ENCODE measurements at regions not wholly inside any gene's neighbourhood (a gene's known extent, or its start where the extent isn't known, plus 50 kb on each side); places are given as distances from the start of the nearest gene placed in this dataset.

GRCh38 chr2:182481676-182482075 is 54.8 kb upstream of the PDE1A start (continued):
- TF ChIP-seq CUX1 (IDR thresholded peaks at IDR 0.05; ENCODE audit: insufficient replicate concordance, low read depth, low read length), result no peak
- no peak for TF ChIP-seq GATAD2B (conservative IDR thresholded peaks at IDR 0.05; ENCODE audit: low read depth)
- TF ChIP-seq TBL1XR1 (IDR thresholded peaks at IDR 0.05; ENCODE audit: low read depth, low read length), result no peak
- TF ChIP-seq CREB1 (IDR thresholded peaks at IDR 0.05; ENCODE audit: low read depth), result no peak
- no peak for TF ChIP-seq ZNF384 (IDR thresholded peaks at IDR 0.05; ENCODE audit: borderline replicate concordance, low read depth, low read length)

- ChIA-PET POLR2A (no interaction called here), CTCF (interaction anchor here (1.0 to 1.3 kb wide), 2 partner anchors 12 to 167 kb away, joined by 3 read pairs; no protein-coding TSS in a partner anchor), SMC1A (ENCODE audit: uncharacterized antibody, unreplicated experiment) (interaction anchor here (1.0 kb wide), 1 partner anchor 166 kb away, joined by 3 read pairs; no protein-coding TSS in a partner anchor), RAD21 (ENCODE audit: unreplicated experiment) (no interaction called here)
- H3K27ac ChIP-seq (ENCODE audit: control insufficient read depth, insufficient read depth), result no peak overlapping the region
- WGBS (ENCODE audit: insufficient coverage, insufficient replicate concordance, low lambda C conversion rate, missing lambda C conversion rate), result 2% methylated on average over 2 of the region's 2 CpGs
- no peak overlapping the region for H3K4me2 ChIP-seq (ENCODE audit: control insufficient read depth, insufficient read depth)
- no peaks in the 10 kb centered on the region for H3K79me2 ChIP-seq (ENCODE audit: control insufficient read depth, insufficient read depth, low read length)
- H3K4me1 ChIP-seq (ENCODE audit: control insufficient read depth, insufficient read depth, low read length), result no peaks in the 10 kb centered on the region
- no peak overlapping the region for H2AFZ ChIP-seq (ENCODE audit: control insufficient read depth, low read depth, low read length)
- no peak for DNase-seq (ENCODE audit: low read depth, low spot score)
- H4K20me1 ChIP-seq (ENCODE audit: control insufficient read depth, insufficient read depth), result no peaks in the 10 kb centered on the region
- BruUV-seq (replicated peaks), result no TSS peak
- FAIRE-seq, result no peak
- H3K4me3 ChIP-seq, result no peak overlapping the region
- ATAC-seq, result no peak
- no peak overlapping the region for H3K9ac ChIP-seq (ENCODE audit: control insufficient read depth, insufficient read depth, low read length)
- H3K27me3 ChIP-seq (replicated peaks in 1 of 2; ENCODE audit: control insufficient read depth in 2 of 2, insufficient read depth in 2 of 2, low read length in 1 of 2), result no peaks in the 10 kb centered on the region
- no peaks in the 10 kb centered on the region for H3K9me3 ChIP-seq (replicated peaks; ENCODE audit: control insufficient read depth, insufficient read depth, low read length)
- H3K36me3 ChIP-seq (ENCODE audit: control insufficient read depth in 2 of 2, insufficient read depth in 2 of 2, low read length in 1 of 2), result no peaks in the 10 kb centered on the region
- intact Hi-C loops (cut with micrococcal nuclease; ENCODE audit: unreplicated experiment) (no loop called here), in situ Hi-C loops (cut with MboI) (no loop called here)
- no peak for TF ChIP-seq CHD1 (IDR thresholded peaks at IDR 0.05; ENCODE audit: low read depth, low read length)
- TF ChIP-seq POLR2AphosphoS5 (IDR thresholded peaks at IDR 0.05; ENCODE audit: low read length), result no peak
- TF ChIP-seq EGR1 (IDR thresholded peaks at IDR 0.05; ENCODE audit: borderline replicate concordance in 1 of 2, low read depth in 2 of 2, low read length in 2 of 2), result no peak
- no peak for TF ChIP-seq E2F4 (IDR thresholded peaks at IDR 0.05; ENCODE audit: low read depth, low read length)
- TF ChIP-seq ZZZ3 (IDR thresholded peaks at IDR 0.05; ENCODE audit: control insufficient read depth, insufficient read length, low read depth), result no peak
- TF ChIP-seq PBX3 (IDR thresholded peaks at IDR 0.05; ENCODE audit: insufficient replicate concordance, low read depth, low read length), result no peak
- no peak for TF ChIP-seq PRDM15 (CRISPR knock-in tag; IDR thresholded peaks at IDR 0.05)
These were observed 55.7 kb upstream of the PDE1A start for GRCh38 chr2:182482511-182482910.

All from GM12878 (cell line).